Prostate gland (tissue), 2 donors: ENCODE measurements at regions not wholly inside any gene's neighbourhood (a gene's known extent, or its start where the extent isn't known, plus 50 kb on each side); places are given as distances from the start of the nearest gene placed in this dataset.

Experiments
- DNase-seq: peaks from one replicate; pipeline ENCODE4 v3.0.0-alpha.2; 2019; ENCODE audit warnings: low spot score
- H3K27ac ChIP-seq, 2 donors: fragments of 200-600 bp; sonication (generic); 2 replicates each; pipeline ENCODE4 v1.5.1; 2017 to 2019
- H3K27me3 ChIP-seq: fragments of 200-600 bp; sonication (generic); replicated peaks from 2 replicates; pipeline ENCODE4 v1.5.1; 2019; ENCODE audit not compliant: insufficient read depth
- H3K36me3 ChIP-seq, 2 donors: fragments of 200-600 bp; sonication (generic); 1 replicate in 1 of 2; 2 replicates in 1 of 2; pipeline versions ENCODE4 v1.5.1 to v1.8.1; 2017 to 2019
- H3K4me1 ChIP-seq: fragments of 200-600 bp; sonication (generic); replicated peaks from 2 replicates; pipeline ENCODE4 v1.5.1; 2019
- H3K4me3 ChIP-seq, 2 donors: fragments of 200-600 bp; sonication (generic); 2 replicates each; pipeline ENCODE4 v1.5.1; 2017 to 2019
- H3K9me3 ChIP-seq: fragments of 200-600 bp; sonication (generic); 2 replicates; pipeline ENCODE4 v1.5.1; 2017
- CTCF ChIP-seq, 4 experiments: fragments of 200-600 bp in 2 of 4; fragments of 450-650 bp in 2 of 4; sonication (generic) in 2 of 4; IDR thresholded peaks; 1 replicate in 3 of 4; 2 replicates in 1 of 4; pipeline ENCODE4 v1.5.1; 2016 to 2019; ENCODE audit warnings: antibody characterized with exemption in 4 of 4, mild to moderate bottlenecking in 2 of 4, moderate library complexity in 2 of 4
- POLR2A ChIP-seq: fragments of 450-650 bp; IDR thresholded peaks from one replicate; pipeline ENCODE4 v1.6.1; 2016; ENCODE audit warnings: antibody characterized with exemption, mild to moderate bottlenecking
- POLR2AphosphoS5 ChIP-seq: sonication (generic); formaldehyde crosslinking; IDR thresholded peaks from one replicate; pipeline ENCODE4 v1.6.1; 2017; ENCODE audit warnings: antibody characterized with exemption
- WGBS: methylation state at CpG from one replicate; pipeline ENCODE4 v1.1.5; 2018; 5-methylcytosine and 5-hydroxymethylcytosine counted together
- intact Hi-C: fragments of 100-400 bp; cut with DNase I; formaldehyde crosslinking; loops from one replicate; pipeline ENCODE4 v1.14.2; 2022

GRCh38 chr2:145260081-145260480, 740.2 kb upstream of the ZEB2 start:
- H3K27ac ChIP-seq: no peak overlapping the region
- H3K36me3 ChIP-seq: no peaks in the 10 kb centered on the region
- TF ChIP-seq POLR2A (no peak), CTCF (IDR thresholded peaks at IDR 0.05) (no peak), POLR2AphosphoS5 (no peak)
- H3K27me3 ChIP-seq: no peaks in the 10 kb centered on the region
- H3K4me1 ChIP-seq: no peaks in the 10 kb centered on the region
- no peak for DNase-seq
- H3K4me3 ChIP-seq: no peak overlapping the region
- H3K9me3 ChIP-seq: no peaks in the 10 kb centered on the region
- intact Hi-C loops: no loop called here

DNA sequence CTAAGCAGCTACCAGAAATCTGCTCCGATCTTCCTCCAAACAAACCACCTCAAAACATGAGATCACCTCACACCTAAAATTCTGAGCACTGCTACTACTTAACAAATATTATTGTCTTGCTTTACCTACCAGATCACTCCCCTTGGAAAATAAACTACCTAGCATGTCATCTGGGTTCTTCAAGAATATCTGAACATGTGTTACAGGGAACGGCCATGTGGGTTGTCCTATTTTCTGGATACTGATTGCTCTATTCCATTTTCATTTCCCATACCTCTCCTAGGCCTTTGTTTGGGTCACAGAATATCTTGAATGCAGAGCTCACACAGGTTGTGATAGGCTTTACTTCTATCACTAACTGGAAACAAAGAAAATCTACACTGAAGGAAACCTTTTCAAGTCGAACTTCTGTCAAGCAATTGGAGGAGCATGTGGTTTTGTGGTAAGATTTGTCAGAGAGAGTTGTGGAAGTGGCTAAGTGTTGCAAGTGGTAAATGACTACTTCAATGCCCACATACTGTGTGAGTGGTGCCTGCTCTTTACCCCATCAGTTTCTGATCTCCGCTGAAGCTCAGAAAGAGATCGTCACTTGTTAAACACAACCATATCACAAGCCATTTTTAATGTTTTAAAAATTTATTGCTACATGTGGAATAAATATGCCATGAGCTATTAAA, 739.1 kb upstream of the ZEB2 start:
- Histone ChIP-seq H3K27me3 (no peaks in the 10 kb centered on the region), H3K4me1 (no peaks in the 10 kb centered on the region), H3K36me3 (no peaks in the 10 kb centered on the region), H3K27ac (no peak overlapping the region), H3K4me3 (no peak overlapping the region), H3K9me3 (no peaks in the 10 kb centered on the region)
- 91% methylated on average over 5 of the region's 5 CpGs for WGBS
- TF ChIP-seq POLR2A: no peak
- TF ChIP-seq POLR2AphosphoS5: no peak
- TF ChIP-seq CTCF (IDR thresholded peaks at IDR 0.05): no peak
- DNase-seq: no peak
- intact Hi-C loops: no loop called here

GRCh38 chr2:145257931-145258330, 738.0 kb upstream of the ZEB2 start:
- Histone ChIP-seq H3K27me3 (no peaks in the 10 kb centered on the region), H3K36me3 (no peaks in the 10 kb centered on the region), H3K4me3 (no peak overlapping the region), H3K27ac (no peak overlapping the region), H3K9me3 (no peaks in the 10 kb centered on the region), H3K4me1 (no peaks in the 10 kb centered on the region)
- TF ChIP-seq POLR2A (no peak), POLR2AphosphoS5 (no peak), CTCF (IDR thresholded peaks at IDR 0.05) (no peak)
- no peak for DNase-seq
- intact Hi-C loops: no loop called here

GRCh38 chr2:145256551-145256950, 736.6 kb upstream of the ZEB2 start:
- 65% methylated on average over 1 of the region's 1 CpG for WGBS
- no peaks in the 10 kb centered on the region for H3K36me3 ChIP-seq

More at GRCh38 chr2:145256551-145256950, 736.6 kb upstream of the ZEB2 start:
- Histone ChIP-seq H3K27me3 (no peaks in the 10 kb centered on the region), H3K27ac (no peak overlapping the region), H3K9me3 (no peaks in the 10 kb centered on the region), H3K4me1 (no peaks in the 10 kb centered on the region), H3K4me3 (no peak overlapping the region)
- TF ChIP-seq CTCF (IDR thresholded peaks at IDR 0.05) (no peak), POLR2AphosphoS5 (no peak), POLR2A (no peak)
- intact Hi-C loops: no loop called here
- no peak for DNase-seq
